CD14-positive monocyte (primary cell): ENCODE measurements at regions not wholly inside any gene's neighbourhood (a gene's known extent, or its start where the extent isn't known, plus 50 kb on each side); places are given as distances from the start of the nearest gene placed in this dataset.

Experiments
- DNase-seq, 3 donors: peaks; one replicate each; pipeline ENCODE4 v3.0.0-alpha.2; 2011 to 2022
- H2AFZ ChIP-seq: 2 replicates; pipeline ENCODE4 v1.6.0; 2012; ENCODE audit warnings: mild to moderate bottlenecking, low read depth, low read length, inconsistent platforms; ENCODE audit not compliant: insufficient read depth, poor library complexity, severe bottlenecking
- H3K27ac ChIP-seq, 2 donors: 1 replicate in 1 of 2; 2 replicates in 1 of 2; pipeline ENCODE4 v1.5.1; 2012 to 2013; ENCODE audit warnings: low read length in 2 of 2, control low read depth in 1 of 2, inconsistent platforms in 1 of 2, low read depth in 1 of 2, mild to moderate bottlenecking in 1 of 2
- H3K27me3 ChIP-seq, 2 donors: one replicate each; pipeline versions ENCODE4 v1.6.0 to v1.6.1; 2011 to 2013; ENCODE audit warnings: low read length in 2 of 2; ENCODE audit not compliant: control insufficient read depth in 2 of 2, insufficient read depth in 2 of 2
- H3K36me3 ChIP-seq, 2 donors: replicated peaks in 1 of 2; 1 replicate in 1 of 2; 2 replicates in 1 of 2; pipeline versions ENCODE4 v1.5.1 to v1.6.1; 2012 to 2013; ENCODE audit warnings: low read length in 2 of 2, control low read depth in 1 of 2, inconsistent platforms in 1 of 2, mild to moderate bottlenecking in 1 of 2; ENCODE audit not compliant: insufficient read depth in 2 of 2, control insufficient read depth in 1 of 2
- H3K4me1 ChIP-seq, 2 donors: 1 replicate in 1 of 2; 2 replicates in 1 of 2; pipeline versions ENCODE4 v1.5.1 to v1.6.1; 2012 to 2013; ENCODE audit warnings: low read length in 2 of 2, control low read depth in 1 of 2, inconsistent platforms in 1 of 2, mild to moderate bottlenecking in 1 of 2, moderate library complexity in 1 of 2; ENCODE audit not compliant: insufficient read depth in 2 of 2, control insufficient read depth in 1 of 2
- H3K4me2 ChIP-seq: replicated peaks from 2 replicates; pipeline ENCODE3; 2012; ENCODE audit warnings: low read length, moderate library complexity, mild to moderate bottlenecking; ENCODE audit not compliant: poor library complexity, severe bottlenecking; ENCODE audit errors: extremely low read depth
- H3K4me3 ChIP-seq, 3 experiments: fragments of 200-600 bp in 1 of 3; sonication (generic) in 1 of 3; replicated peaks in 1 of 3; 1 replicate in 2 of 3; 2 replicates in 1 of 3; pipeline ENCODE4 v1.5.1; 2011 to 2013; ENCODE audit warnings: low read length in 3 of 3, mild to moderate bottlenecking in 3 of 3, control low read depth in 2 of 3, low read depth in 2 of 3, inconsistent platforms in 1 of 3, moderate library complexity in 1 of 3
- H3K79me2 ChIP-seq: 2 replicates; pipeline ENCODE4 v1.6.0; 2012; ENCODE audit warnings: mild to moderate bottlenecking, control low read depth, inconsistent platforms, low read length, moderate library complexity; ENCODE audit not compliant: insufficient read depth
- H3K9ac ChIP-seq: 2 replicates; pipeline ENCODE4 v1.6.0; 2017; ENCODE audit warnings: low read length, mild to moderate bottlenecking; ENCODE audit not compliant: insufficient read depth, poor library complexity, severe bottlenecking
- H3K9me3 ChIP-seq, 2 donors: replicated peaks in 1 of 2; 1 replicate in 1 of 2; 2 replicates in 1 of 2; pipeline versions ENCODE4 v1.5.1 to v1.6.1; 2012 to 2013; ENCODE audit warnings: low read length in 2 of 2, control low read depth in 1 of 2; ENCODE audit not compliant: control insufficient read depth in 1 of 2, insufficient read depth in 1 of 2
- H4K20me1 ChIP-seq: 2 replicates; pipeline ENCODE4 v1.6.0; 2012; ENCODE audit warnings: mild to moderate bottlenecking, low read length, control low read depth, moderate library complexity; ENCODE audit not compliant: insufficient read depth
- H3K27ac Mint-ChIP-seq, 7 donors: one replicate each; pipeline ENCODE4 v1.8.0; 2020; ENCODE audit warnings: mild to moderate bottlenecking in 7 of 7, mixed read lengths in 7 of 7, moderate library complexity in 6 of 7, inconsistent platforms in 2 of 7
- H3K27me3 Mint-ChIP-seq, 3 donors: one replicate each; pipeline ENCODE4 v1.8.0; 2021 to 2022; ENCODE audit warnings: low read depth in 3 of 3, mild to moderate bottlenecking in 3 of 3, mixed read lengths in 3 of 3, moderate library complexity in 3 of 3, inconsistent platforms in 1 of 3
- H3K36me3 Mint-ChIP-seq, 2 donors: one replicate each; pipeline ENCODE4 v1.8.0; 2020; ENCODE audit warnings: mixed read lengths in 2 of 2, inconsistent platforms in 1 of 2, mild to moderate bottlenecking in 1 of 2
- H3K4me1 Mint-ChIP-seq: one replicate; pipeline ENCODE4 v1.8.0; 2020; ENCODE audit warnings: mild to moderate bottlenecking, mixed read lengths
- H3K4me3 Mint-ChIP-seq, 2 donors: one replicate each; pipeline ENCODE4 v1.8.0; 2020; ENCODE audit warnings: mild to moderate bottlenecking in 2 of 2, mixed read lengths in 2 of 2, moderate library complexity in 1 of 2
- H3K9me3 Mint-ChIP-seq, 7 donors: one replicate each; pipeline ENCODE4 v1.8.0; 2020 to 2022; ENCODE audit warnings: mixed read lengths in 7 of 7, mild to moderate bottlenecking in 6 of 7, moderate library complexity in 6 of 7, inconsistent platforms in 2 of 7
- CTCF ChIP-seq: fragments of 200-600 bp; IDR thresholded peaks from one replicate; pipeline ENCODE4 v1.8.0; 2022; ENCODE audit warnings: antibody characterized with exemption, mild to moderate bottlenecking
- WGBS: methylation state at CpG from one replicate; pipeline ENCODE4 v1.1.5; 2013; ENCODE audit warnings: missing lambda C conversion rate; ENCODE audit not compliant: insufficient coverage; 5-methylcytosine and 5-hydroxymethylcytosine counted together
- intact Hi-C, 2 donors: fragments of 100-400 bp; cut with micrococcal nuclease; formaldehyde crosslinking; loops; one replicate each; pipeline versions ENCODE4 v1.15.0 to v1.15.1; 2023

GRCh38 chr3:549636-550035 is 353.1 kb downstream of the CHL1 start:
- no peaks in the 10 kb centered on the region for H3K79me2 ChIP-seq
- no peaks in the 10 kb centered on the region for H3K36me3 ChIP-seq
- intact Hi-C loops = no loop called here
- no peak overlapping the region for H3K9ac ChIP-seq
- H3K4me2 ChIP-seq = no peak overlapping the region
- peaks cover 0 to 4% (median 2%) of the 10 kb centered on the region in 7 donors for H3K9me3 Mint-ChIP-seq
- no peaks in the 10 kb centered on the region for H3K36me3 Mint-ChIP-seq
- no peak overlapping the region for H3K4me3 ChIP-seq
- peaks cover 0 to 4% of the 10 kb centered on the region in 2 donors for H3K9me3 ChIP-seq
- no peaks in the 10 kb centered on the region for H4K20me1 ChIP-seq
- H3K4me1 Mint-ChIP-seq = no peaks in the 10 kb centered on the region
- no peak overlapping the region for H3K27ac Mint-ChIP-seq
- whole genome bisulfite sequencing = no CpG with 5 or more reads among the region's 2 CpGs
- H3K4me3 Mint-ChIP-seq = no peak overlapping the region
- H3K4me1 ChIP-seq = no peaks in the 10 kb centered on the region
- DNase-seq = no peak
- TF ChIP-seq CTCF = no peak
- no peaks in the 10 kb centered on the region for H3K27me3 ChIP-seq
- H3K27me3 Mint-ChIP-seq = peaks cover 0 to 2% (median 0%) of the 10 kb centered on the region in 3 donors
- no peak overlapping the region for H2AFZ ChIP-seq
- no peak overlapping the region for H3K27ac ChIP-seq

GRCh38 chr3:550471-550870 is 353.9 kb downstream of the CHL1 start:
- Histone ChIP-seq H2AFZ (no peak overlapping the region), H3K9me3 (peaks cover 0 to 4% of the 10 kb centered on the region in 2 donors), H4K20me1 (no peaks in the 10 kb centered on the region), H3K79me2 (no peaks in the 10 kb centered on the region), H3K4me2 (no peak overlapping the region), H3K9ac (no peak overlapping the region), H3K4me1 (no peaks in the 10 kb centered on the region), H3K27me3 (no peaks in the 10 kb centered on the region), H3K36me3 (no peaks in the 10 kb centered on the region), H3K4me3 (no peak overlapping the region), H3K27ac (no peak overlapping the region)
- H3K9me3 Mint-ChIP-seq = peaks cover 0 to 4% (median 3%) of the 10 kb centered on the region in 7 donors
- no peak overlapping the region for H3K27ac Mint-ChIP-seq
- no CpG with 5 or more reads among the region's 1 CpG for WGBS
- no peaks in the 10 kb centered on the region for H3K4me1 Mint-ChIP-seq
- H3K27me3 Mint-ChIP-seq = peaks cover 0 to 4% (median 0%) of the 10 kb centered on the region in 3 donors
- intact Hi-C loops = no loop called here
- no peak for TF ChIP-seq CTCF
- no peaks in the 10 kb centered on the region for H3K36me3 Mint-ChIP-seq
- DNase-seq = no peak
- no peak overlapping the region for H3K4me3 Mint-ChIP-seq
